GM12891 (cell line): ENCODE measurements at regions not wholly inside any gene's neighbourhood (a gene's known extent, or its start where the extent isn't known, plus 50 kb on each side); places are given as distances from the start of the nearest gene placed in this dataset.

Source experiments
- POU2F2 ChIP-seq: IDR thresholded peaks from 2 replicates; pipeline ENCODE4 v1.6.1; 2011; ENCODE audit warnings: low read depth, mild to moderate bottlenecking, control low read depth, low read length, moderate library complexity
- SPI1 ChIP-seq: IDR thresholded peaks from 2 replicates; pipeline ENCODE4 v1.6.1; 2011; ENCODE audit warnings: low read depth, low read length, control low read depth

DNA sequence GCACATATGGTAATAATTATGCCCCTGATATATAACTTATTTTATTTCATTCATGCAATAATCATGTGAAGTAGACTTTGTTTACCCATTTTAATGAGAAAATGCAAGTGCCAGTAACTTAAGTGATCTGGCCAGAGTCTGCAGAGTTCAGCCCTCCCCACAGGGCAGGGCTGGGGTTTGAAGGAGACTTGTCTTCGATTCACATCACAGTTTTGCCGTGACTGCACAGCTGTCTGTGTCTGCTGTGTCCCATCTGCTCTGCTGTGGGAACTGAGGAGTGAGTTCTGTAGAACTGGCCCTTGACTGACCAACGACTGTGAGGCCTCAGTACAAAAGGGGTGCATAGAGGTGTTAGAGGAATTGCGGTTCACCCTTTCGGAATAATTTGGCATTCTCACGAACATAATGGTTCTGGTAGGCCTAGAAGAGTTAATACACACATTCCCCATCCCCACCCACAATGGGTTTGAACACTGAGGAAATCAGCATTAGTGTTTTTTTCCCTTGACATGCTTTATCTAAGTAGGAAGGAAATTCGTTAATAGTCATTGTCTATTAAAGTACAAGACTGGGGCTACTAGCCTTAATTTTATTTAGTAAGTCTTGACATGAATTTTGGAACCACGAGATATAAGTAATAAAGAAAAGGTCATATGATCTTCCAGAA lies 113.6 kb upstream of the MON1B start:
- TF ChIP-seq POU2F2 (no peak), SPI1 (no peak)
